H9 (cell line): ENCODE measurements at regions not wholly inside any gene's neighbourhood (a gene's known extent, or its start where the extent isn't known, plus 50 kb on each side); places are given as distances from the start of the nearest gene placed in this dataset.

ENCODE experiments used
- DNase-seq: peaks from one replicate; pipeline ENCODE4 v3.0.0-alpha.2; 2017
- H2AFZ ChIP-seq: one replicate; pipeline ENCODE4 v1.6.1; 2013; ENCODE audit warnings: mild to moderate bottlenecking, low read length, control low read depth, moderate library complexity
- H2AK5ac ChIP-seq: 2 replicates; pipeline ENCODE4 v1.6.1; 2013; ENCODE audit warnings: low read length, control low read depth, mixed read lengths; ENCODE audit not compliant: insufficient read length
- H2BK120ac ChIP-seq: one replicate; pipeline ENCODE4 v1.6.1; 2013; ENCODE audit warnings: low read depth, mild to moderate bottlenecking, low read length, control low read depth, inconsistent platforms; ENCODE audit not compliant: poor library complexity, severe bottlenecking
- H2BK12ac ChIP-seq: 2 replicates; pipeline ENCODE4 v1.6.1; 2013; ENCODE audit warnings: low read length, control low read depth, mixed read lengths, low read depth; ENCODE audit not compliant: insufficient read length
- H2BK15ac ChIP-seq: 2 replicates; pipeline ENCODE4 v1.6.1; 2013; ENCODE audit warnings: low read depth, low read length, control low read depth
- H2BK20ac ChIP-seq: one replicate; pipeline ENCODE4 v1.6.1; 2013; ENCODE audit warnings: low read depth, mild to moderate bottlenecking, low read length, control low read depth, inconsistent platforms; ENCODE audit not compliant: poor library complexity, severe bottlenecking
- H2BK5ac ChIP-seq: 2 replicates; pipeline ENCODE4 v1.6.1; 2013; ENCODE audit warnings: low read length, control low read depth, mixed read lengths; ENCODE audit not compliant: insufficient read length
- H3K14ac ChIP-seq: 2 replicates; pipeline ENCODE4 v1.6.1; 2013; ENCODE audit warnings: low read length, control low read depth; ENCODE audit not compliant: insufficient read depth
- H3K18ac ChIP-seq: 2 replicates; pipeline ENCODE4 v1.6.1; 2013; ENCODE audit warnings: low read depth, mild to moderate bottlenecking, mixed read lengths, low read length, control low read depth; ENCODE audit not compliant: insufficient read length
- H3K23ac ChIP-seq: 2 replicates; pipeline ENCODE4 v1.6.1; 2013; ENCODE audit warnings: low read length, control low read depth, mixed read lengths, low read depth; ENCODE audit not compliant: insufficient read length
- H3K23me2 ChIP-seq: 2 replicates; pipeline ENCODE4 v1.6.1; 2013; ENCODE audit warnings: low read depth, mild to moderate bottlenecking, mixed read lengths, low read length, control low read depth; ENCODE audit not compliant: insufficient read length, poor library complexity, severe bottlenecking
- H3K27ac ChIP-seq: 2 replicates; pipeline ENCODE4 v1.5.1; 2013; ENCODE audit warnings: low read length, control low read depth, mixed read lengths, low read depth; ENCODE audit not compliant: insufficient read length
- H3K27me3 ChIP-seq: 2 replicates; pipeline ENCODE4 v1.6.1; 2013; ENCODE audit warnings: low read length, control low read depth, inconsistent platforms; ENCODE audit not compliant: insufficient read depth
- H3K4ac ChIP-seq: 2 replicates; pipeline ENCODE4 v1.6.1; 2013; ENCODE audit warnings: low read depth, mild to moderate bottlenecking, control low read depth, inconsistent platforms, low read length, moderate library complexity
- H3K4me1 ChIP-seq: 2 replicates; pipeline ENCODE4 v1.6.1; 2013; ENCODE audit warnings: low read length, control low read depth, inconsistent platforms; ENCODE audit not compliant: insufficient read depth
- H3K4me2 ChIP-seq: 2 replicates; pipeline ENCODE4 v1.6.1; 2013; ENCODE audit warnings: low read length, control low read depth, mixed read lengths; ENCODE audit not compliant: insufficient read length, insufficient read depth
- H3K56ac ChIP-seq: 2 replicates; pipeline ENCODE4 v1.6.1; 2013; ENCODE audit warnings: low read depth, mild to moderate bottlenecking, mixed read lengths, low read length, control low read depth; ENCODE audit not compliant: insufficient read length
- H3K79me1 ChIP-seq: 2 replicates; pipeline ENCODE4 v1.6.1; 2013; ENCODE audit warnings: low read depth, mild to moderate bottlenecking, moderate library complexity, low read length, control low read depth, inconsistent platforms; ENCODE audit not compliant: insufficient read depth, poor library complexity, severe bottlenecking
- H3K79me2 ChIP-seq: 2 replicates; pipeline ENCODE4 v1.6.1; 2013; ENCODE audit warnings: low read length, control low read depth, inconsistent platforms; ENCODE audit not compliant: insufficient read depth
- H3K9ac ChIP-seq: 2 replicates; pipeline ENCODE4 v1.6.1; 2013; ENCODE audit warnings: low read length, control low read depth, mixed read lengths; ENCODE audit not compliant: insufficient read length; ENCODE audit errors: extremely low read depth
- H3K9me3 ChIP-seq: one replicate; pipeline ENCODE4 v1.6.1; 2013; ENCODE audit warnings: low read depth, low read length, inconsistent platforms; ENCODE audit not compliant: control insufficient read depth
- H3T11ph ChIP-seq: one replicate; pipeline ENCODE4 v1.6.1; 2013; ENCODE audit warnings: mild to moderate bottlenecking, low read length, control low read depth, inconsistent platforms
- H4K20me1 ChIP-seq: one replicate; pipeline ENCODE4 v1.6.1; 2013; ENCODE audit not compliant: control insufficient read depth, insufficient read length, insufficient read depth
- H4K5ac ChIP-seq: 2 replicates; pipeline ENCODE4 v1.6.1; 2013; ENCODE audit warnings: low read depth, mild to moderate bottlenecking, mixed read lengths, low read length, control low read depth; ENCODE audit not compliant: insufficient read length
- H4K8ac ChIP-seq: replicated peaks from 2 replicates; pipeline ENCODE4 v1.6.1; 2013; ENCODE audit warnings: low read length, control low read depth, mixed read lengths, low read depth; ENCODE audit not compliant: insufficient read length
- H4K91ac ChIP-seq: 2 replicates; pipeline ENCODE4 v1.6.1; 2013; ENCODE audit warnings: low read depth, mild to moderate bottlenecking, moderate library complexity, mixed read lengths, low read length, control low read depth; ENCODE audit not compliant: insufficient read length
- H3K27ac Mint-ChIP-seq, 3 experiments: 2 replicates in 2 of 3; 3 replicates in 1 of 3; pipeline ENCODE4 v1.8.0; 2020 to 2021; ENCODE audit warnings: mixed read lengths in 3 of 3, mild to moderate bottlenecking in 1 of 3, moderate library complexity in 1 of 3
- H3K27me3 Mint-ChIP-seq: 2 replicates; pipeline ENCODE4 v1.8.0; 2021; ENCODE audit warnings: low read depth, mild to moderate bottlenecking, moderate library complexity, mixed read lengths
- H3K36me3 Mint-ChIP-seq, 3 experiments: 2 replicates in 2 of 3; 3 replicates in 1 of 3; pipeline ENCODE4 v1.8.0; 2020 to 2021; ENCODE audit warnings: low read depth in 3 of 3, mixed read lengths in 3 of 3; ENCODE audit not compliant: insufficient read depth in 1 of 3
- H3K4me1 Mint-ChIP-seq, 2 experiments: 2 replicates each; pipeline ENCODE4 v1.8.0; 2020; ENCODE audit warnings: mixed read lengths in 2 of 2
- H3K4me3 Mint-ChIP-seq, 2 experiments: 2 replicates in 1 of 2; 3 replicates in 1 of 2; pipeline ENCODE4 v1.8.0; 2020 to 2021; ENCODE audit warnings: mild to moderate bottlenecking in 2 of 2, mixed read lengths in 2 of 2, moderate library complexity in 1 of 2
- H3K9me3 Mint-ChIP-seq, 2 experiments: 2 replicates in 1 of 2; 3 replicates in 1 of 2; pipeline ENCODE4 v1.8.0; 2020; ENCODE audit warnings: mild to moderate bottlenecking in 2 of 2, mixed read lengths in 2 of 2, moderate library complexity in 1 of 2
- TF ChIP-seq, protein P1 (sequence below): fragments of 200-600 bp; sonication (generic); conservative IDR thresholded peaks from 3 replicates; pipeline ENCODE4 v1.8.0; 2021; ENCODE audit warnings: antibody characterized with exemption, mild to moderate bottlenecking

DNA sequence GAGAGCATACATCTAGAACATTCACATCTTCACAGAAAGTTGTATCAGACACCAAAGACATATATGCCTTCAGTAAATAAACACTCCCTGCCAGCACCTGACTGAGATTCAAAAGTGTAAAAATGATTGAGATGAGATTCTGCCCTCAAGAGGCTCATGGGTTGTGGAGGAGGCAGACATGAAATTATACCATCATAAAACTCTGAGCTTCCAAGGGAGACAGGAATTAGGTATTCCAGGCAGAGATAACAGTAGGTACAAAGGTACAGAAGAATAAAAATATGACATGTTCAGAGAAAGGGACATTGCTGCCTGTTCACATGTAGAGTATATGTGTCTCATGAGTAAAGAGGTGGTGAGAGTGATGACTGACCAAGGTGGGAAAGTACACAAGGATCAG is 322.3 kb downstream of the OSR1 start:
- TF ChIP-seq, protein P1, sequence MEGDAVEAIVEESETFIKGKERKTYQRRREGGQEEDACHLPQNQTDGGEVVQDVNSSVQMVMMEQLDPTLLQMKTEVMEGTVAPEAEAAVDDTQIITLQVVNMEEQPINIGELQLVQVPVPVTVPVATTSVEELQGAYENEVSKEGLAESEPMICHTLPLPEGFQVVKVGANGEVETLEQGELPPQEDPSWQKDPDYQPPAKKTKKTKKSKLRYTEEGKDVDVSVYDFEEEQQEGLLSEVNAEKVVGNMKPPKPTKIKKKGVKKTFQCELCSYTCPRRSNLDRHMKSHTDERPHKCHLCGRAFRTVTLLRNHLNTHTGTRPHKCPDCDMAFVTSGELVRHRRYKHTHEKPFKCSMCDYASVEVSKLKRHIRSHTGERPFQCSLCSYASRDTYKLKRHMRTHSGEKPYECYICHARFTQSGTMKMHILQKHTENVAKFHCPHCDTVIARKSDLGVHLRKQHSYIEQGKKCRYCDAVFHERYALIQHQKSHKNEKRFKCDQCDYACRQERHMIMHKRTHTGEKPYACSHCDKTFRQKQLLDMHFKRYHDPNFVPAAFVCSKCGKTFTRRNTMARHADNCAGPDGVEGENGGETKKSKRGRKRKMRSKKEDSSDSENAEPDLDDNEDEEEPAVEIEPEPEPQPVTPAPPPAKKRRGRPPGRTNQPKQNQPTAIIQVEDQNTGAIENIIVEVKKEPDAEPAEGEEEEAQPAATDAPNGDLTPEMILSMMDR, result no peak
- no peaks in the 10 kb centered on the region for H3K36me3 Mint-ChIP-seq
- H2AFZ ChIP-seq, result no peak overlapping the region
- H4K91ac ChIP-seq, result no peak overlapping the region
- H3K4me3 Mint-ChIP-seq, result no peak overlapping the region
- H3K9ac ChIP-seq, result no peak overlapping the region
- no peaks in the 10 kb centered on the region for H3K9me3 Mint-ChIP-seq
- H2BK120ac ChIP-seq, result no peak overlapping the region
- no peak overlapping the region for H2BK12ac ChIP-seq
- H4K8ac ChIP-seq, result no peak overlapping the region
- H3K79me2 ChIP-seq, result no peaks in the 10 kb centered on the region
- no peaks in the 10 kb centered on the region for H3K23me2 ChIP-seq
- H3K27ac ChIP-seq, result no peak overlapping the region
- no peak overlapping the region for H3K18ac ChIP-seq
- no peaks in the 10 kb centered on the region for H3K27me3 Mint-ChIP-seq
- no peak overlapping the region for H2BK15ac ChIP-seq
- no peak overlapping the region for H3K4me2 ChIP-seq
- H3T11ph ChIP-seq, result no peak overlapping the region
- no peaks in the 10 kb centered on the region for H4K20me1 ChIP-seq
- no peak overlapping the region for H4K5ac ChIP-seq
- no peak overlapping the region for H3K4ac ChIP-seq
- no peaks in the 10 kb centered on the region for H3K27me3 ChIP-seq
- DNase-seq, result no peak
- H3K9me3 ChIP-seq, result no peaks in the 10 kb centered on the region
- no peak overlapping the region for H2BK20ac ChIP-seq
- no peaks in the 10 kb centered on the region for H3K4me1 ChIP-seq
- H3K14ac ChIP-seq, result no peak overlapping the region
- H3K56ac ChIP-seq, result no peak overlapping the region
- H2AK5ac ChIP-seq, result no peak overlapping the region
- H3K23ac ChIP-seq, result no peak overlapping the region
- no peak overlapping the region for H3K27ac Mint-ChIP-seq
- H2BK5ac ChIP-seq, result no peak overlapping the region
- no peaks in the 10 kb centered on the region for H3K79me1 ChIP-seq
- no peaks in the 10 kb centered on the region for H3K4me1 Mint-ChIP-seq
